GM12864 (cell line): ENCODE measurements at regions not wholly inside any gene's neighbourhood (a gene's known extent, or its start where the extent isn't known, plus 50 kb on each side); places are given as distances from the start of the nearest gene placed in this dataset.

Experiments used
- DNase-seq: peaks from one replicate; pipeline ENCODE4 v3.0.0-alpha.2; 2011; ENCODE audit warnings: low read depth
- H3K4me3 ChIP-seq: 2 replicates; pipeline ENCODE4 v1.5.1; 2011; ENCODE audit warnings: mild to moderate bottlenecking, low read depth, low read length, control low read depth
- CTCF ChIP-seq: IDR thresholded peaks from 2 replicates; pipeline ENCODE4 v1.5.1; 2011; ENCODE audit warnings: low read depth, mild to moderate bottlenecking, moderate library complexity, low read length, control low read depth, inconsistent platforms; ENCODE audit errors: missing control alignments

- no peak for DNase-seq
- no peak overlapping the region for H3K4me3 ChIP-seq
- TF ChIP-seq CTCF: no peak
Measured at GRCh38 chr12:86551146-86551571, 295.0 kb upstream of the MGAT4C start.

GRCh38 chr12:86550218-86551145 is 294.3 kb upstream of the MGAT4C start:
- no peak overlapping the region for H3K4me3 ChIP-seq
- DNase-seq: no peak
- TF ChIP-seq CTCF: no peak

- TF ChIP-seq CTCF: no peak
Measured at GRCh38 chr12:86543716-86544115, 287.5 kb upstream of the MGAT4C start.

GRCh38 chr12:86530996-86531655 is 274.9 kb upstream of the MGAT4C start:
- H3K4me3 ChIP-seq: no peak overlapping the region
- TF ChIP-seq CTCF: no peak
- DNase-seq: no peak

More at GRCh38 chr12:86543716-86544115, 287.5 kb upstream of the MGAT4C start:
- no peak for DNase-seq
- H3K4me3 ChIP-seq: no peak overlapping the region

GRCh38 chr12:86526060-86526595 is 269.9 kb upstream of the MGAT4C start:
- H3K4me3 ChIP-seq: no peak overlapping the region
- TF ChIP-seq CTCF: no peak
- DNase-seq: no peak

GRCh38 chr12:86523844-86524243 is 267.7 kb upstream of the MGAT4C start:
- no peak for TF ChIP-seq CTCF
- no peak overlapping the region for H3K4me3 ChIP-seq
- no peak for DNase-seq
